Fibroblast of lung (primary cell): ENCODE measurements at regions not wholly inside any gene's neighbourhood (a gene's known extent, or its start where the extent isn't known, plus 50 kb on each side); places are given as distances from the start of the nearest gene placed in this dataset.
A peak's percentile ranks its signal among the peaks of the same experiment; 100 is the strongest.

Experiments used
- DNase-seq, 2 donors: peaks; one replicate each; pipeline versions ENCODE4 v3.0.0 to v3.0.0-alpha.2; 2010; ENCODE audit warnings: low read depth in 2 of 2
- H2AFZ ChIP-seq: 2 replicates; pipeline ENCODE4 v1.5.1; 2012; ENCODE audit warnings: low read length, control low read depth, inconsistent platforms
- H3K27ac ChIP-seq: 2 replicates; pipeline ENCODE4 v1.5.1; 2011; ENCODE audit warnings: low read length, control low read depth; ENCODE audit not compliant: insufficient read depth
- H3K27me3 ChIP-seq: 2 replicates; pipeline ENCODE4 v1.5.1; 2011; ENCODE audit warnings: mild to moderate bottlenecking, low read length; ENCODE audit not compliant: control insufficient read depth, insufficient read depth
- H3K36me3 ChIP-seq: 2 replicates; pipeline ENCODE4 v1.5.1; 2011; ENCODE audit warnings: low read length; ENCODE audit not compliant: control insufficient read depth, insufficient read depth
- H3K4me1 ChIP-seq: 2 replicates; pipeline ENCODE4 v1.5.1; 2011; ENCODE audit warnings: low read length; ENCODE audit not compliant: control insufficient read depth, insufficient read depth; ENCODE audit errors: extremely low read depth
- H3K4me2 ChIP-seq: 2 replicates; pipeline ENCODE4 v1.5.1; 2011; ENCODE audit warnings: low read length, control low read depth; ENCODE audit not compliant: insufficient read depth; ENCODE audit errors: extremely low read depth
- H3K4me3 ChIP-seq, 4 experiments: fragments of 200-600 bp in 1 of 4; sonication (generic) in 1 of 4; replicated peaks in 1 of 4; 2 replicates each; pipeline ENCODE4 v1.5.1; 2011 to 2016; ENCODE audit warnings: low read length in 4 of 4, low read depth in 3 of 4, mild to moderate bottlenecking in 3 of 4, control low read depth in 2 of 4, inconsistent platforms in 1 of 4, mixed read lengths in 1 of 4; ENCODE audit not compliant: insufficient read depth in 1 of 4; ENCODE audit errors: control extremely low read depth in 1 of 4
- H3K79me2 ChIP-seq: 2 replicates; pipeline ENCODE4 v1.5.1; 2012; ENCODE audit warnings: mild to moderate bottlenecking, low read length, inconsistent platforms; ENCODE audit not compliant: control insufficient read depth, insufficient read depth
- H3K9ac ChIP-seq: 2 replicates; pipeline ENCODE4 v1.5.1; 2011; ENCODE audit warnings: mild to moderate bottlenecking, low read length, control low read depth; ENCODE audit not compliant: insufficient read depth
- H3K9me3 ChIP-seq: 2 replicates; pipeline ENCODE4 v1.5.1; 2012; ENCODE audit warnings: low read depth, low read length; ENCODE audit not compliant: control insufficient read depth, insufficient read depth
- H4K20me1 ChIP-seq: 2 replicates; pipeline ENCODE4 v1.5.1; 2011; ENCODE audit warnings: low read length; ENCODE audit not compliant: control insufficient read depth, insufficient read depth; ENCODE audit errors: extremely low read depth
- CTCF ChIP-seq, 2 donors: IDR thresholded peaks in 1 of 2; conservative IDR thresholded peaks in 1 of 2; 1 replicate in 1 of 2; 2 replicates in 1 of 2; pipeline ENCODE4 v1.5.1; 2011 to 2012; ENCODE audit warnings: low read length in 2 of 2, control low read depth in 1 of 2, inconsistent platforms in 1 of 2, low read depth in 1 of 2, mild to moderate bottlenecking in 1 of 2
- EZH2 ChIP-seq: IDR thresholded peaks from 2 replicates; pipeline ENCODE4 v1.5.1; 2012; ENCODE audit warnings: low read length, control low read depth, mild to moderate bottlenecking; ENCODE audit errors: missing control alignments

GRCh38 chr10:44242091-44242490 is 142.8 kb downstream of the CXCL12 start:
- H3K4me2 ChIP-seq: no peak overlapping the region
- H3K4me3 ChIP-seq: no peak overlapping the region
- H3K4me1 ChIP-seq: no peaks in the 10 kb centered on the region
- H3K79me2 ChIP-seq: no peaks in the 10 kb centered on the region
- no peak overlapping the region for H3K27ac ChIP-seq
- H3K9me3 ChIP-seq: no peaks in the 10 kb centered on the region
- peaks cover 13% of the 10 kb centered on the region for H3K27me3 ChIP-seq
- TF ChIP-seq EZH2 (no peak), CTCF (conservative IDR thresholded peaks at IDR 0.05 in 1 of 2, IDR thresholded peaks at IDR 0.05 in 1 of 2; ENCODE audit: low read depth in 1 of 2, low read length in 2 of 2) (no peak)
- DNase-seq: no peak
- H3K9ac ChIP-seq: no peak overlapping the region
- no peaks in the 10 kb centered on the region for H4K20me1 ChIP-seq
- H2AFZ ChIP-seq: no peak overlapping the region
- no peaks in the 10 kb centered on the region for H3K36me3 ChIP-seq

GRCh38 chr10:44240584-44241205 is 144.2 kb downstream of the CXCL12 start:
- Histone ChIP-seq H3K27ac (no peak overlapping the region), H3K4me3 (no peak overlapping the region), H3K4me1 (no peaks in the 10 kb centered on the region), H3K4me2 (no peak overlapping the region), H3K79me2 (no peaks in the 10 kb centered on the region), H2AFZ (no peak overlapping the region), H3K36me3 (no peaks in the 10 kb centered on the region), H3K9ac (no peak overlapping the region), H3K9me3 (no peaks in the 10 kb centered on the region), H3K27me3 (peaks cover 13% of the 10 kb centered on the region), H4K20me1 (no peaks in the 10 kb centered on the region)
- DNase-seq: peak in 1 of 2 donors; percentile 60
- TF ChIP-seq CTCF (conservative IDR thresholded peaks at IDR 0.05 in 1 of 2, IDR thresholded peaks at IDR 0.05 in 1 of 2; ENCODE audit: low read depth in 1 of 2, low read length in 2 of 2) (no peak), EZH2 (no peak)

GRCh38 chr10:44238212-44238611 is 146.7 kb downstream of the CXCL12 start:
- H3K9ac ChIP-seq: no peak overlapping the region
- H3K79me2 ChIP-seq: no peaks in the 10 kb centered on the region
- TF ChIP-seq EZH2 (no peak), CTCF (conservative IDR thresholded peaks at IDR 0.05 in 1 of 2, IDR thresholded peaks at IDR 0.05 in 1 of 2; ENCODE audit: low read depth in 1 of 2, low read length in 2 of 2) (no peak)
- no peaks in the 10 kb centered on the region for H3K4me1 ChIP-seq
- H2AFZ ChIP-seq: no peak overlapping the region
- no peak overlapping the region for H3K4me2 ChIP-seq
- no peak overlapping the region for H3K27ac ChIP-seq
- no peaks in the 10 kb centered on the region for H3K9me3 ChIP-seq
- no peak overlapping the region for H3K4me3 ChIP-seq
- no peaks in the 10 kb centered on the region for H3K36me3 ChIP-seq
- no peak for DNase-seq
- no peaks in the 10 kb centered on the region for H4K20me1 ChIP-seq
- H3K27me3 ChIP-seq: peaks cover 19% of the 10 kb centered on the region
